ENCODE measurements at regions not wholly inside any gene's neighbourhood (a gene's known extent, or its start where the extent isn't known, plus 50 kb on each side); places are given as distances from the start of the nearest gene placed in this dataset.

DNA sequence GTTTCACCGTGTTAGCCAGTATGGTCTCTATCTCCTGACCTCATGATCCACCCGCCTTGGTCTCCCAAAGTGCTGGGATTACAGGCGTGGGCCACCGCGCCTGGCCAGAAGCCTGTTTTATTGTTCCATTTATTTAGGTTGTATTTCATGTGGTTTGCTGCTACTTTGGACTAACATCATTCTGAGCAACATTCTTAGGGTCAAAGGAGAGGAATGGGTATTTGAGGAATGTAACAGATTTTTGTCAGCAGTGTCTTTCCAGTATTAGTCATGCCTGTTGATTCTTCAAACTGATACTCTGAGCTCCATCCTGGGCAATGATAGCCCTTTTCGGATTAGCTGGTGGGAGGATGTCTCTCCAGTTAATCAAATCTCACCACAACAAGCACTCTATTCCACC lies 213.0 kb upstream of the CITED2 start:
- no peak for DNase-seq (ENCODE audit: low spot score)
- TF ChIP-seq, protein P1, sequence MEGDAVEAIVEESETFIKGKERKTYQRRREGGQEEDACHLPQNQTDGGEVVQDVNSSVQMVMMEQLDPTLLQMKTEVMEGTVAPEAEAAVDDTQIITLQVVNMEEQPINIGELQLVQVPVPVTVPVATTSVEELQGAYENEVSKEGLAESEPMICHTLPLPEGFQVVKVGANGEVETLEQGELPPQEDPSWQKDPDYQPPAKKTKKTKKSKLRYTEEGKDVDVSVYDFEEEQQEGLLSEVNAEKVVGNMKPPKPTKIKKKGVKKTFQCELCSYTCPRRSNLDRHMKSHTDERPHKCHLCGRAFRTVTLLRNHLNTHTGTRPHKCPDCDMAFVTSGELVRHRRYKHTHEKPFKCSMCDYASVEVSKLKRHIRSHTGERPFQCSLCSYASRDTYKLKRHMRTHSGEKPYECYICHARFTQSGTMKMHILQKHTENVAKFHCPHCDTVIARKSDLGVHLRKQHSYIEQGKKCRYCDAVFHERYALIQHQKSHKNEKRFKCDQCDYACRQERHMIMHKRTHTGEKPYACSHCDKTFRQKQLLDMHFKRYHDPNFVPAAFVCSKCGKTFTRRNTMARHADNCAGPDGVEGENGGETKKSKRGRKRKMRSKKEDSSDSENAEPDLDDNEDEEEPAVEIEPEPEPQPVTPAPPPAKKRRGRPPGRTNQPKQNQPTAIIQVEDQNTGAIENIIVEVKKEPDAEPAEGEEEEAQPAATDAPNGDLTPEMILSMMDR (IDR thresholded peaks at IDR 0.05; ENCODE audit: extremely low read depth, insufficient read depth, missing control alignments), result no peak
- in situ Hi-C loops (cut with MboI; ENCODE audit: low pct_unique_long_range_greater_than_20kb, low sequenced_read_pairs, unreplicated experiment), result no loop called here

DNA sequence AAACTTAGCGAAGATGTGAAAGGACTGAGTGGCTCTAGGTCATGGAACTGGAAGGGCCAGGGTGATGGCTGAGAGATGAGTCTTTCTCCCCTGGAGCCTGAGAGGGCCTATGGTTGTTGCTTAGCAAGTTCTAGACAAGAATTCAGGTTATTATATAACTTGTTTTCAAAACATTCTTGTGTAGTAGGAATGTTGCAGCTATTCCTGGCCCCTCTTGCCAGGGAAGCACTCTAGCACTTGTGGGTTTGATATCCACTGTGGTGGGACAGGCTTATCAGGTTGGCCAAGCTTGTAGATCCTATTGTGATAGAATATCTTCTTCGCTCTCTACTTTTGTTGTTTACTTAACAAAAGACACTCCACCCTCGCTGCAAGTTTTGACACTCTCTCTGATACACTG lies 211.8 kb upstream of the CITED2 start:
- DNase-seq (ENCODE audit: low spot score), result no peak
- in situ Hi-C loops (cut with MboI; ENCODE audit: low pct_unique_long_range_greater_than_20kb, low sequenced_read_pairs, unreplicated experiment), result no loop called here
- TF ChIP-seq, protein P1 (IDR thresholded peaks at IDR 0.05; ENCODE audit: extremely low read depth, insufficient read depth, missing control alignments), result no peak

DNA sequence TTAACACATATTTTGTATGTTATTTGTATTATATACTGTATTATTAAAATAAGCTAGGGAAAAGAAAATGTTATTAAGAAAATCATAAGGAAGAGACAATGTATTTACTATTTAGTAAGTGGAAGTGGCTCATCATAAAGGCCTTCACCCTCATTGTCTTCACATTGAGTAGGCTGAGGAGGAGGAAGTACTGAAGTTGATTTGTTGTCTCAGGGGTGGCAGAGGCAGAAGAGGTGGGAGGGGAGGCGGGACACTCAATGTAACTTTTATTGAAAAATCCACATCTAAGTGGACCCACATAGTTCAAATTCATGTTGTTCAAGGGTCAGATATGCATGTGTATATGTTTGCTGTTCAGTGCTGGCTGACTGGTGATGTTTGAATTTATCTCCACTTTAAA lies 210.2 kb upstream of the CITED2 start:
- in situ Hi-C loops (cut with MboI; ENCODE audit: low pct_unique_long_range_greater_than_20kb, low sequenced_read_pairs, unreplicated experiment), result no loop called here
- TF ChIP-seq, protein P1 (IDR thresholded peaks at IDR 0.05; ENCODE audit: extremely low read depth, insufficient read depth, missing control alignments), result no peak
- no peak for DNase-seq (ENCODE audit: low spot score)

DNA sequence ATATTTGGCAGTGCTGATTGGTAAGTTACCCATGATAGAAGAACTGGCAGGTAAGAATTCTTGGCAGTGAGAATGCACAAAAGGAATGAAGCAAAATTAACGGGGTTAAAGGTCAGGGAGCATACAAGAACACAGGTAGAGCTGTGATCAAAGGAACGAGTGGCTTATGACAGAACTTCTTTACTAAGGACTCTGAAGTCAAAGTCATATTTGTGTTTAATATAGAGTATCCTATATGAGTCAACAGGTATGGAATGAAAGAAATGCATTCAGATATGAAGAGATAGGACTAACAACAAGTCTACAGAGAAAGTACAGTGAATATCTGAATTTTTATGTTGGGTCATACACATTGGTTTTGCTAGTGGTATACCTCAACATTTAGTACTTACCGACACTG lies 209.0 kb upstream of the CITED2 start:
- no peak for DNase-seq (ENCODE audit: low spot score)
- in situ Hi-C loops (cut with MboI; ENCODE audit: low pct_unique_long_range_greater_than_20kb, low sequenced_read_pairs, unreplicated experiment), result no loop called here
- TF ChIP-seq, protein P1 (IDR thresholded peaks at IDR 0.05; ENCODE audit: extremely low read depth, insufficient read depth, missing control alignments), result no peak

DNA sequence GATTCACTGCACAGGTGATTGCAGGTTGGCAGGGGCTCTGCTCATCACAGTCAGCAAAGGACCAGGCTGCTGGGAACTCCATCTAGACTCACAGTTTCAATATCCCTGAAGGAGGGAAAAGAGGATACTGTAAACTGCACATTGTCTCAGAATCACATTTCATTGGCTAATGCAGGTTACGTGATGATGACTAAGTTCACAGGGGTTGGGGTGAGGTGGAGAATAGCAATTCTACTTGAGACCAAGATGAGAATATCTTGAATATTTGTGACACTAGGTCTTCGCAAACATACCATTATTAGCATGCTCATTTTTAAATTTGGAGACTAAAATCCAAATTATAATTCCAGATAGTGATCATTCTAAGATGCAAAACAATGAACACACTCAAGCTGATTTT lies 208.5 kb upstream of the CITED2 start:
- no peak for DNase-seq (ENCODE audit: low spot score)
- in situ Hi-C loops (cut with MboI; ENCODE audit: low pct_unique_long_range_greater_than_20kb, low sequenced_read_pairs, unreplicated experiment), result no loop called here
- TF ChIP-seq, protein P1 (IDR thresholded peaks at IDR 0.05; ENCODE audit: extremely low read depth, insufficient read depth, missing control alignments), result no peak

DNA sequence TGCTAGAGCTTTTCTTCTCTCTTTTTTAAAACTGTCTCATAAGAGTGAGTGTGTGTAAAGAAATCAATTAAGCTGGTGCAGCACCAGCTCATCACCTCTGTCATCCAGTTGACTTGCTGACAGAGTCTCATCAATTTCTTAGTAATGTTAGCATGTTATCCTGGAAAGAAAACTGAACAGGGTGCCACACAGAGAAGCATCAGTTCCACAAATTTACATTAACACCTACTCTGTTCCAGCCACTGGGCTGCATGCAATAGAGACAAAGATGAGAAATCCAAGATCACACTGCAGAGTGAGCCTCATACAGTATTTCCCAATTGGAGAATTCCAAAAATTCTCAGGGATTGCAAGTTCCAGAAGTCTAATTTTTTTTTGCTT lies 207.0 kb upstream of the CITED2 start:
- in situ Hi-C loops (cut with MboI; ENCODE audit: low pct_unique_long_range_greater_than_20kb, low sequenced_read_pairs, unreplicated experiment), result no loop called here
- TF ChIP-seq, protein P1 (IDR thresholded peaks at IDR 0.05; ENCODE audit: extremely low read depth, insufficient read depth, missing control alignments), result no peak
- DNase-seq (ENCODE audit: low spot score), result no peak
